SJCRH30 (cell line): ENCODE measurements at regions not wholly inside any gene's neighbourhood (a gene's known extent, or its start where the extent isn't known, plus 50 kb on each side); places are given as distances from the start of the nearest gene placed in this dataset.
A peak's percentile ranks its signal among the peaks of the same experiment; 100 is the strongest.
"Not testable (repeated sequence)": the region's sequence is repeated elsewhere in the genome, so short reads cannot be mapped to it uniquely, and the experiment has no call there.

Experiments used
- DNase-seq, 2 experiments: peaks; one replicate each; pipeline ENCODE4 v3.0.0-alpha.2; 2015 to 2020
- H3K27ac ChIP-seq: fragments of 250-450 bp; sonication (Bioruptor Pico); 2 replicates; pipeline ENCODE4 v1.5.1; 2020; ENCODE audit warnings: mild to moderate bottlenecking, moderate library complexity
- H3K27me3 ChIP-seq: fragments of 250-450 bp; sonication (Bioruptor Pico); 2 replicates; pipeline ENCODE4 v1.5.1; 2020; ENCODE audit warnings: mild to moderate bottlenecking, moderate library complexity
- H3K36me3 ChIP-seq: fragments of 250-450 bp; sonication (Bioruptor Pico); 2 replicates; pipeline ENCODE4 v1.5.1; 2020; ENCODE audit warnings: mild to moderate bottlenecking, moderate library complexity
- H3K4me1 ChIP-seq: fragments of 250-450 bp; sonication (Bioruptor Pico); 2 replicates; pipeline ENCODE4 v1.5.1; 2020; ENCODE audit warnings: mild to moderate bottlenecking, moderate library complexity
- H3K4me3 ChIP-seq: fragments of 250-450 bp; sonication (Bioruptor Pico); 2 replicates; pipeline ENCODE4 v1.5.1; 2020; ENCODE audit warnings: mild to moderate bottlenecking, moderate library complexity
- H3K9me3 ChIP-seq: fragments of 250-450 bp; sonication (Bioruptor Pico); replicated peaks from 2 replicates; pipeline ENCODE4 v1.5.1; 2020; ENCODE audit warnings: mild to moderate bottlenecking, moderate library complexity

DNA sequence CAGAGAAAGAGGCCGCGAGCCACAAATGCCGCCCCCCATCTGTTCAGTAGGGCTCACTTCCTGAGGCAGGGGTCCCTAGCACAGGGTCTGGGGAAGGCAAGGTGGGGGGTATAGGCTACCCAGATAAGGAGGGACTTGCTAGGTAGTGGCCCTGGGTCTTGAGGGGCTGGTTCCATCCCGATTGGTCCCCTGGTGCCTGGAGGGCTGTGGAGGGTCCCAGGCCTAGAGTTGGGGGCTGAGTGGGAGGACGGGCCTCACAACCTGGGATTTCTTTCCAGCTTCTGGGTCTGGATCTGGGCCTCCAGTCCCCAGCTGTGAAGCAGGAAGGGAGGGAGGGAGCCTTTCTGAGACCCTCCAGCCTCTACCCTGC is 75.1 kb upstream of the EN2 start:
- peaks cover 31% of the 10 kb centered on the region for H3K27me3 ChIP-seq
- DNase-seq, result no peak
- H3K4me1 ChIP-seq, result no peaks in the 10 kb centered on the region
- H3K27ac ChIP-seq, result no peak overlapping the region
- no peaks in the 10 kb centered on the region for H3K36me3 ChIP-seq
- H3K4me3 ChIP-seq, result no peak overlapping the region
- no peaks in the 10 kb centered on the region for H3K9me3 ChIP-seq

DNA sequence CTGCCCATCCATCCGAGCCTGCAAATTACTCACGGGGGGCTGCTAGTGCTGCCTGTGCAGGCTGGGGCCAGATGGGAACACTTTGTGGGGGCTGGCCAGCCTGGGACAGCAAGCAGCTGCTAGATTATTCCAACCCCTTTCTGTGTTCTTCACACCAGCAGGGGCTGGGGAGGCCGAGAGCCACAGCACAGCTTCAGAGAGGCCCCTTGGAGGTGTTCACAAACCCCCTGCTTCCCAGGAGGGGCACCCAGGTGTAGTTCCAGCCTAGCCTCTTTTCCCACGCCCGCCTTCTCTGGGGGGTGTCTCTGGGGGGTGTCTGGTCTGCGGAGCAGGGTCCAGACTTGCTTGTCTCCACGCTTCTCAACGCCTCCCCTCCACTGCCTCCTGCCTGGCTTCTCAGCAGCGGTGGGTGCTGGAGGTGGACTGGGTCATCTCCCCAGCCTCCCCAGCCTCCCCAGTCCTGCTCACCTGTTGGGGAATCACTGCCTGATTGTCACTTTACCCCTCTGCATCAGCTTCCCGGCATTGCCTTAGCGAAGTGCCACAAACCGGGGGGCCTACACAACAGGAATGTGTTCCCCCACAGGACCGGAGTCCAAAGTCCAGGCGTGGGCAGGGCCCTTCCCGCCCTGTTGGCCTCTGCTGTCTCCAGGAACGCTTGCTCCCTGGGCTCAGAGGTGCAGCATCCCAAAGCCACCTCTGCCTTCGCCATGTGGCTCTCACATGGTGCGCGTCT is 74.0 kb upstream of the EN2 start:
- no peak overlapping the region for H3K27ac ChIP-seq
- H3K27me3 ChIP-seq, result peaks cover 39% of the 10 kb centered on the region
- no peaks in the 10 kb centered on the region for H3K36me3 ChIP-seq
- no peaks in the 10 kb centered on the region for H3K9me3 ChIP-seq
- no peak for DNase-seq
- no peaks in the 10 kb centered on the region for H3K4me1 ChIP-seq
- no peak overlapping the region for H3K4me3 ChIP-seq

DNA sequence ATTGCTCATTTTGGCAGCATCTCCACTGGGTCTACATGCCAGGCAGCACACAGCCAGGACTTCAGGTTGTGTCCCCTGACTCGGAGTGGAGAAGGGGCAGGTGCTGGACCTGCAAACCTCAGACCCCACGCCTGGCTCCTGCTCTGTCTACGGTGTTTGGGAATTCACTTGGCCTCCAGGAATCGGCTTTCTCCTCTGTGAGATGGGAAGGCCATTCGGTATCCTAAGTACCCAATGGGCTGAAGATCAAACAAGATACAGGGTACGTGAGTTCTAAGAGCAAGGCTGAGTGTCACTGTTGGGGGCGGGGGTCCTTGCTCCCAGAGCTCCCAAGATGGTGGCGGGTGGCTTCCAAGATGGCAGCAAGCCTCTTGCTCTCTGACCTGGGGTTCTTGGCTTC is 73.2 kb upstream of the EN2 start:
- Histone ChIP-seq H3K27ac (no peak overlapping the region), H3K4me3 (no peak overlapping the region), H3K9me3 (no peaks in the 10 kb centered on the region), H3K4me1 (no peaks in the 10 kb centered on the region), H3K36me3 (no peaks in the 10 kb centered on the region), H3K27me3 (peaks cover 45% of the 10 kb centered on the region)
- DNase-seq, result no peak

GRCh38 chr7:155385182-155385581 is 72.7 kb upstream of the EN2 start:
- H3K27me3 ChIP-seq, result peaks cover 49% of the 10 kb centered on the region
- not testable (repeated sequence) for DNase-seq, H3K4me3 ChIP-seq, H3K9me3 ChIP-seq, H3K4me1 ChIP-seq, H3K27ac ChIP-seq, H3K36me3 ChIP-seq

DNA sequence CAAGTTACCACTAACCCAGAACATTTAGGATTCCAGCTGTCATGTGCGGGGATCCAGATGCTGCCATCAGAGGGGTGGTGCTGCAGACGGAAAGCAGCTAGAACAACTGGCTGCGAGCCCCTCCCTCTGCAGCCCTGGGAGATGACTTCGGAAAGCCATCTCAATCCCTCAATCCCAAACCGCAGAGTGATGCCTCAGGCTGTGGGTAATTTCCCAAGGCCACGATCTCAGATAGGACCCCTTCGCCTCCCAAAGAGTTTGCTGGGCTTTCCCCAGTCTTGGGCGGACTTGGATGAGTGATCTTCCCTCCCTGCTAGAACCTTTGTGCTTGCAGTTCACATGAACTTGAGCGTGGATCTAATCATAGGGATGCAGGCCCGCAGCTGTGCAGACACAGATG is 71.3 kb upstream of the EN2 start:
- DNase-seq, result peak in 1 of 2 experiments; percentile 34
- no peaks in the 10 kb centered on the region for H3K4me1 ChIP-seq
- H3K4me3 ChIP-seq, result no peak overlapping the region
- no peak overlapping the region for H3K27ac ChIP-seq
- H3K27me3 ChIP-seq, result peaks cover 52% of the 10 kb centered on the region
- H3K9me3 ChIP-seq, result no peaks in the 10 kb centered on the region
- no peaks in the 10 kb centered on the region for H3K36me3 ChIP-seq

- H3K27me3 ChIP-seq, result peaks cover 52% of the 10 kb centered on the region
- H3K4me3 ChIP-seq, result no peak overlapping the region
- no peaks in the 10 kb centered on the region for H3K4me1 ChIP-seq
- no peak overlapping the region for H3K27ac ChIP-seq
- no peak for DNase-seq
- H3K9me3 ChIP-seq, result no peaks in the 10 kb centered on the region
- no peaks in the 10 kb centered on the region for H3K36me3 ChIP-seq
Measured at GRCh38 chr7:155387066-155387620, 70.8 kb upstream of the EN2 start.

DNA sequence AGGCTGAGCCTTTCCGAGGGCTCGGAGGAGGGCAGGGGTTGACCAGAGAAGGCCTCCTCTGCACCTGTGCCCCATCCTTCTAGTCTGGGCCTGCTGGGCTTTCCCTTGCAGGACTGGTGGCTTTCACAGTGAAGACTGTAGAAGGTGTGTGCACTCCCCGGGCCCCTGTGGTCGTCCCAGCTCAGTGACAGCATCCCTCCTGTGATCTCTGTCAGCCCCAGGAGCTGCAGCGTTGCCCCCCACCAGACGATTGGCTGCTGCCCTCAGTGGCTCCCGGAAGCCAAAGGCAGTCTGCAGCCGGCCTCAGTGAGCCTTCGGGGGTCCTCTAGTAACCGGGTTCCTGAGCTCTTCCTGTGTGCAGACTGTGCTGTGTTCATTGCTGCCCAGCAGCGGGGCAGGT is 69.4 kb upstream of the EN2 start:
- Histone ChIP-seq H3K4me3 (no peak overlapping the region), H3K27me3 (peaks cover 44% of the 10 kb centered on the region), H3K9me3 (no peaks in the 10 kb centered on the region), H3K27ac (no peak overlapping the region), H3K36me3 (no peaks in the 10 kb centered on the region), H3K4me1 (no peaks in the 10 kb centered on the region)
- DNase-seq, result no peak

GRCh38 chr7:155391414-155391813 is 66.5 kb upstream of the EN2 start:
- H3K27me3 ChIP-seq, result peaks cover 32% of the 10 kb centered on the region
- H3K4me3 ChIP-seq, result no peak overlapping the region
- DNase-seq, result no peak
- no peaks in the 10 kb centered on the region for H3K36me3 ChIP-seq
- no peak overlapping the region for H3K27ac ChIP-seq
- no peaks in the 10 kb centered on the region for H3K9me3 ChIP-seq
- no peaks in the 10 kb centered on the region for H3K4me1 ChIP-seq

DNA sequence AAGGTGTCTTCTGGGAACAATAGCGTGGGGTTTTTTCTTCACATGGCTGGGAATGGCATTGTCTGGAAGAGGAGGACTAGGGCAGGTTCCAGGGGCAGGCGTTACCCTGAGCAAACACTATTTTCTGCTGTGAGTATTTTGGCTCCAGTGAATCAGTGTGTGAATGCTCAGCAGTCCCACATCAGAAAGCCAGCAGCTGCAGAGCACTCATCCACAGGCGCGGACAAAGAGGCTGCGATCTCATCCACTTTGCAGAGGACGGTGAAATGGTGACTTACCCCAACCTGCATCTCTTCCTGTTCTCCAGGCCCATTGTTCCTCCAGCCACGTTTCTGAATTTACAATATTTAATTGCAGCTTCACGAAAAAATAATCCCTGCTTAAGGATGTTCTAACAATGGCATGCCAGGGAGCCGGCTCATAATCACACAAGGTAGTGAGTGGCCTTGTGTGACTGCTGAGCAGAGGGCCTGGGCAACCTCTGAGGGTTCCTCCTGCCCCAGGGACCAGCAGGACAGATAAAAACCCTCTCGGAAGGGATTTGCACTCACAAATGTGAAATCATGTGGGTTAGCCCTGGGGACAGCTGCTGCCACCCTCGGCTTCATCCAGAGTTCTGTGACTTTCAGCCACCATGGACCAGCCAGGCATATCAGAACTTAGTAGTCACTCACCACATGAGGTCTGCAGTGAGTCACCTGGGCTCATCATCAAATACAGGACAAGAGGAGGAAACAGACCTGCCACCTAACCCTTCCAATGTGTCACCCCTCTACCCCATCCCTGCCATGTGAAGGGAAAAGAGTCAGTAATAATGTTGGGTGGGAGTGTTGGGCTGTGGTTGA is 65.0 kb upstream of the EN2 start:
- Histone ChIP-seq H3K4me3 (no peak overlapping the region), H3K9me3 (no peaks in the 10 kb centered on the region), H3K36me3 (no peaks in the 10 kb centered on the region), H3K4me1 (no peaks in the 10 kb centered on the region), H3K27me3 (peaks cover 27% of the 10 kb centered on the region), H3K27ac (no peak overlapping the region)
- DNase-seq, result no peak

GRCh38 chr7:155394413-155394812 is 63.5 kb upstream of the EN2 start:
- H3K27me3 ChIP-seq, result peaks cover 16% of the 10 kb centered on the region
- no peak for DNase-seq
- H3K9me3 ChIP-seq, result no peaks in the 10 kb centered on the region
- no peak overlapping the region for H3K4me3 ChIP-seq
- H3K4me1 ChIP-seq, result no peaks in the 10 kb centered on the region
- no peaks in the 10 kb centered on the region for H3K36me3 ChIP-seq
- no peak overlapping the region for H3K27ac ChIP-seq

- no peaks in the 10 kb centered on the region for H3K4me1 ChIP-seq
- no peak for DNase-seq
- peaks cover 8% of the 10 kb centered on the region; the same call in 1 of the 2 replicates for H3K27me3 ChIP-seq
- H3K9me3 ChIP-seq, result no peaks in the 10 kb centered on the region
- H3K36me3 ChIP-seq, result no peaks in the 10 kb centered on the region
- H3K27ac ChIP-seq, result no peak overlapping the region
- H3K4me3 ChIP-seq, result no peak overlapping the region
Measured at GRCh38 chr7:155395176-155395797, 62.6 kb upstream of the EN2 start.

- Histone ChIP-seq H3K36me3 (no peaks in the 10 kb centered on the region), H3K27ac (no peak overlapping the region), H3K4me3 (no peak overlapping the region), H3K27me3 (peaks cover 10% of the 10 kb centered on the region; the same call in 1 of the 2 replicates), H3K9me3 (no peaks in the 10 kb centered on the region), H3K4me1 (no peaks in the 10 kb centered on the region)
- DNase-seq, result no peak
Measured at GRCh38 chr7:155396661-155397060, 61.3 kb upstream of the EN2 start.

- not testable (repeated sequence) for H3K36me3 ChIP-seq, DNase-seq, H3K4me1 ChIP-seq, H3K27ac ChIP-seq, H3K9me3 ChIP-seq, H3K4me3 ChIP-seq
- H3K27me3 ChIP-seq, result peaks cover 10% of the 10 kb centered on the region; the same call in 1 of the 2 replicates
Measured at GRCh38 chr7:155397758-155398714, 59.9 kb upstream of the EN2 start.

- Histone ChIP-seq H3K27me3 (peaks cover 10% of the 10 kb centered on the region; the same call in 1 of the 2 replicates), H3K27ac (no peak overlapping the region), H3K4me1 (no peaks in the 10 kb centered on the region), H3K4me3 (no peak overlapping the region), H3K36me3 (no peaks in the 10 kb centered on the region), H3K9me3 (no peaks in the 10 kb centered on the region)
- peak in 1 of 2 experiments; percentile 17 for DNase-seq
Measured at GRCh38 chr7:155398944-155399343, 59.0 kb upstream of the EN2 start.
